NCI-H1436 (cell line): ENCODE measurements at regions not wholly inside any gene's neighbourhood (a gene's known extent, or its start where the extent isn't known, plus 50 kb on each side); places are given as distances from the start of the nearest gene placed in this dataset.

Experiments used
- DNase-seq: peaks from one replicate; lab custom pipeline; 2025; lab: John Stamatoyannopoulos, UW

DNA sequence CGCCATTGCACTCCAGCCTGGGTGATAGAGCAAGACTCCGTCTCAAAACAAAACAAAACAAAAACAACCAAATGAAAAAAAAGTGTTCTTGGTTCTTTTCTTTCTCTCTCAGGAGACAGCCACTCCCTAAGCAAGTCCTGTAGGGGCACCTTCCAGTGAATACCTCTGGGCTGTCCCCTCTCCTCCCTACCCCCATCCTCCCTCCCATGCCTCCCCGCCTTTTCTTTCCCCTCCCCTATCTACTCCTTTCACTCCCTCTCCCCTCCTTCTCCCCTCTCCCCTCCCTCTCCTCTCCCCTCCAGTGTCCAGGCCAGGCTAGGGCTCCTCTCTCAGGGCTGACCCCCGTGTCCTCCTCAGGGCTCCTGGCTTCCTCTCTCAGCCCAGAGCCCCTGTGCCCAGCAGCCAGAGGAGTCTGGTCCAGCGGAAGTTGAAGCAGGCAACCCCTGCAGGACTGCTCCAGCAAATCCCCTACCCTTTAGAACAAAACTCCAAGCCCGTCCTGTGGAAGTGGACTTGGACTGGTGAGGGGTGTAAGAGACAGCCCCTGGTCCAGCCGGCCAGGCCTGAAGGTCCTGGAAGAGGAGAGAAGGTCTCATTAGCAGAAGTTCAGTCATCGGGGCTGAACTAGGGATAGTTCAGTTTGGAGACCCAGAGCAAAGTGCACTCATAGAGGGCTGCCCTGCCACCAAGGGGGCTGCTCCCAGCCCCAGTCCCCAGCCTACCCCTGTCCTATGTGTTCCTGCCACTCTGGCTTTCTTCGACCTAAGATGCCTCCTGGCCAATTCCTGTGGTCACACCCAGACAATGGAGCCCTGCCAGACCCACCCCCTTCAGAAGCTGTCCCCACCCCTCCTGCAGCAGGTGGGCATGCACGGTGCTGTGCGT is 79.8 kb upstream of the IQSEC1 start:
- no peak for DNase-seq

DNA sequence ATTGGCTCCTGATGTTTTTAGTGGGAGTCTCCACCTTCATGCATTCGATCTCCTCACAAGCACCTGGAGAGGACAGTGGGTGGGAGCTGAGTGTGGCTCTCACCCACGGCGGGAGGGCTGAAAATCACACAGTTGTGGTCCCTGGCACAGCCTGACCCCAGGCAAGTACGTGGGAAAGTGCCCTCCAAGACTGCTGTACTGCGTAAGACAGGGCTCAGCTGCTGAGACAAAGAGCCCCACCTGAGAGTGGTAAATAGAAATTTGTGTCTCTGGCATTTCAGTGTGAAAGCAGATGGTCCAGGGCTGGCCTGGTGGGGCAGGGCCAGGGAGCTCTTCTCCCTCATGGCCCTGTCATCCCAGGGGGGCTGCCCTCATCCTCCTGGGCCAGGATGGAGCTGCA is 77.4 kb upstream of the IQSEC1 start:
- no peak for DNase-seq

DNA sequence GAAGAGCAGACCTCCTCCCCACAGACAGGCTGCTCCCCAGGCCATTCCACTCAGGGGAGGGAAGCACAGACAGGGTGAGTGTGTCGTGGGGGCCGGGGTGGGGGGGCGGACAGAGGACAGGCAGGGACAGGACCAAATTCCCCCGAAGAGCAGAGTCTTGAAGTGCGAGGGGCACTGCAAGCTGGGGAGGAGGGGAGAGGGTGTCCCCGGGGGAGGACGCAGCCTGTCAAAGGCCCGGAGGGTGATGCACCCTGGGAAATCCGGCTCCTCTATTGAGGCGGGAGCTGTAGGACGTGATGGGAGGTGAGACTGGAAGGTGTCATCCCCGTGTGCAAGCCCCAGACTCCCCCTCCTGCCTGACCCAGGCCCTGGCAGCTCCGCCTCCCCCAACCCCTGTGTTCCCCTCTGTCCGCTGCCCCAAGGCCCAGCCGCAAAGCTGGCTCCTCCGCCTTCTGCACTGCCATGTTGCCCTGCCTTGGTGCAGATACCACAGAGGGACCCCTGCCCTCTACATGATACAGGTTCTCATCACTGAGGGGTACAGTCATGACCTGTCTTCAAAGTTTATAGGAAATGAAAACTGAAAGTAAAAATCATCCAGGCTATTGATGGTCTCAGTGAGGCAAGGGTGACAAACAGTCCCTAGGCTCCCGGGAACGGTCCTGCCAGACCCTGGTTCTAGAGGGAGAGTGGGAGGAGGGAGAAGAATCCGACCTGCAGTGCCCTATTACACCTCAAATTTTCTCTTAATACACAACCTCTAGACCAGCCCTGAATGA is 76.3 kb upstream of the IQSEC1 start:
- no peak for DNase-seq

DNA sequence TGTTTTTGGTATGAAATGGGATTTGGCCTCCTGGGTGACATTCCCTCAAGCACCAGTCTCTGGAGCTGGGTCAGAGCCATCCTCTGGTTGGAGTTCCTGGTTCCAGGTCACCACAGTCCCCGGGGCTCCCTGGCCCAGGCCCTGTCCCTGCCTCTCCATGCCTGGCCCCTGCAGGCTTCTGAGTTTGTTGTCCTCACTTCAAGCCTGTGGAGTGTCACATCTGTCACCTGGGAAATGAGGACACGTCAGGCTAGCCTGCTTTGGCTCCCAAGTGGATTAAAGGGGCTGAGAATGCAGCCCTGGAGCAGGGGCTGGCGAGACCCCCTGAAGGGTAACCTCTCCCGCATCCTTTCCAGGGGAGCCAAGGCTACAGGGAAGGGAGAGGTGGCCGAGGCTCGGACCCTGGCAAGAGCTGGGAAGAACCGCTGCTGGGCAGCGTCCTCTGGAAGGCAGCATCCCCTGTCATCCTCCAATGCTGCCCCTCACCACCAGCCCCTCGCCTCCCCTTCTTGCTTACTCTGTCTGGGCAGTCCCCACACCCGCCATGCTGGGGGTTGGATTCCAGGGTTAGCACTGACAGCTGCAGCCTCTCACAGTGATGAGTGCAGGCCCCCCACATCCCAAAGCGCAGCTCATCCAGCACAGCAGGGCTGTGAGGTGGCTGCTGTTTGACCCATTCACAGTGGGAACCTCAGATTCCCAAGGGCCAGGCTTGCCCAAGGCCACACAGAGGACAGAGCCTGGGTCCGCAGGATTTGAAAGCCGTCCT is 75.5 kb upstream of the IQSEC1 start:
- no peak for DNase-seq

DNA sequence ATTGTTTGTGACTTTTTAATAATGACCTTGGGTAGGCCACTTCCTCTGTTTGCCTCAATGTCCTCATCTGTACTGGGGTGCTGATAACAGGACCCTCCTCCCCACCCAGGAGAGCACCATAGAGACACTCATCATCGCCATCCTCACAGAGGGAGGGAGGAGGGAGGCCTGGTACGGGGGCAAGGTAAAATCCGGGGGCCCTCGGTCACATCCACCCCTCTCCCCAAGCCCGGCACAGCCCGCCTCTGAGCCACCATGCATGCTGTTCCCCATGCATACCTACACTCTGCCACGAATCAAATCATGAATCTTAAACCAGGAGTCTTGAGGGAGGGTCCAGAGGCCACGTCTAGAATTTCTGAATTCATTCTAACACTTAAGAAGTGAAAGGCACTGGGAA is 74.9 kb upstream of the IQSEC1 start:
- DNase-seq, result no peak

DNA sequence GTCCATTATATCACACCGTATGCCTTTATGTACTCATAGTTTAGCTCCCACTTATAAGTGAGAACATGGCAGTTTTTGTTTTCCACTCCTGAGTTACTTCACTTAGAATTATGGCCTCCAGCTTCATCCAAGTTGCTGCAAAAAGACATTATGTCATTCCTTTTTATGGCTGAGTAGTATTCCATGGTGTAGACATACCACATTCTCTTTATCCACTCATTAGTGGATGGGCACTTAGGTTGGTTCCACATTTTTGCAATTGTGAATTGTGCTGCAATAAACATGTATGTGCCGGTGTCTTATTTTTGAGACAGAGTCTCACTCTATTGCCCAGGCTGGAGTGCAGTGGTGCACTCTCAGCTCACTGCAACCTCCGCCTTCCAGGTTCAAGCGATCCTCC is 74.1 kb upstream of the IQSEC1 start:
- no peak for DNase-seq

DNA sequence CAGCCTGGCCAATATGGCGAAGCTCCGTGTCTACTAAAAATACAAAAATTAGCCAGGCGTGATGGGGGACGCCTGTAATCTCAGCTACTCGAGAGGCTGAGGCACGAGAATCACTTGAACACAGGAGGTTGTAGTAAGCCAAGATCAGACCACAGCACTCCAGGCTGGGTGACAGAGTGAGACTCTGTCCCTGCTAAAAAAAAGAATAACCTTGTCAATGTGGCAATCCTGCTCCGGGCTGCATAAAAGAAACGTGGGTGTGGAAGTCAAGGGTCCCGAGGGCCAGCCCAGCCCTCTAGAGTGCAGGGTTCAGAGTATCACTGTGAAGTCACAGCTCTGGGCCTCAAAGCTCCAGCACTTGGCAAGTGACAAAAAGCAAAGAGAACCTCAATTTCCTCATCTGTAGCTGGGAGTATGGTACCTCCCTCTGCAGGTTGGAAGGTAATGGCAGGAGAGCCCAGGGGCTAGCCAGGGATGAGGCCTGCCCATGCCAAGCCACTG is 73.5 kb upstream of the IQSEC1 start:
- DNase-seq, result no peak

DNA sequence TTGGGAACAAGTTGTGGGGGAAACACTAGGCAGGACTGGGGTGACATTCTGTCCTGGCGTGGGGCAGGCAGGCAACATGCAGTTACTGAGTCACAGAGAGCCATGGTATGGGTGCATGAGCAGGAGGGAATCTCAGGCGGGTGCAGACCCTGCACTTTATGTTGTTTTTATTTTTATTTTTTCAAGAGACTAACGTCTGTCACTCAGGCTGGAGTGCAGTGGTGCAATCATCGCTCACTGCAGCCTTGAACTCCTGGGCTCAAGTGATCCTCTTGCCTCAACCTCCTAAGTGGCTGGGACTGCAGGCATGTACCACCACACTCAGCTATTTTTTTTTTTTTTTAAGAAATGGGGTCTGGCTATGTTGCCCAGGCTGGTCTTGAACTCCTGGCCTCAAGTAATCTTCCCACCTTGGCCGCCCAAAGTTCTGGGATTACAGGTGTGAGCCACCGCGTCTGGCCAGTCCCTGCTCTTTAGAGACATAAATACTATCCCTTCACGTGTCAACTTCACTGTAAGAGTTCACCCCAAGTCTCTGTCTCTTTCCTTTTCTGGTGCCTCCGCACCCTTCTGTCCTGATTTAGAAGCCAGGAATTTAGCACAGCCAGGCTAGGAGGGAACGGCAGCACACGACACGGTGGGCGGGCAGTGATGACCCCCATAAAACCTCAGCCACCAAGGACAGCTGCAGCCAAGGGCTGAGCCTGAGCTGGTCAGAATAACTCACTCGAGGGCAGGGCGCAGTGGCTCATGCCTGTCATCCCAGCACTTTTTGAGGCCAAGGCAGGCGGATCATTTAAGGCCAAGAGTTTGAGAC is 72.8 kb upstream of the IQSEC1 start:
- DNase-seq, result no peak

DNA sequence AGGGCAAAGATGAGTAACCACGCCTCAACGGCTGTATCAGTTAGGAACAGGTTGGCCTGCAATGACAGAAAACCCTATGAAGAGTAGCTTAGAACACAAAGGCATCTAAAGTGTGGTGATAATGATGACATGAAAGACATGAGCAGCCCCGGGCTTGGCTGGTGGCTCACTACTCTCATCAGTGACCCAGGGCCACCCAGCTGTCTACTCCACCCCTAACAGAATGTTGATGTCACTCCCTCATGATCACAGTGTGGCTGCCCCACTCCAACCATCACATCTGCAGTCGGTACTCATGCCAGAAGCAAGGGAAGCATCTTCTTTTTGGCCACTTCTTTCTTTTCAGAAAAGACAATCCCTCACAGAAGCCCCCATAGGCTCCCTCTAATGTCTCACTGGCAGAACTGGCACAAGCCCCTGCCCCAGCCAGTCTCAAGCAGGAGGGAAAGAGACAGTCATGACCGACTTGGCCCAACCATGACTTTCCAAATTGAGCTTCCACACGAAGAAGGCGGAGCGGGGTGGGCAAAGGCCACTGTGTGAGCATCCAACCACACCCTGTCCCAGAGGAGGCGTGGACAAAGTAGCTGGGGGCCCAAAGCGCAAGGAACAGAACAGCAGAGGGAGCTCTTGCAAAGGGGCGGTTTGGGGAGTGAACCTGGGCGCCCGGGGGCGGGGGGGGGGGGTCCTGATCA is 72.0 kb upstream of the IQSEC1 start:
- no peak for DNase-seq

DNA sequence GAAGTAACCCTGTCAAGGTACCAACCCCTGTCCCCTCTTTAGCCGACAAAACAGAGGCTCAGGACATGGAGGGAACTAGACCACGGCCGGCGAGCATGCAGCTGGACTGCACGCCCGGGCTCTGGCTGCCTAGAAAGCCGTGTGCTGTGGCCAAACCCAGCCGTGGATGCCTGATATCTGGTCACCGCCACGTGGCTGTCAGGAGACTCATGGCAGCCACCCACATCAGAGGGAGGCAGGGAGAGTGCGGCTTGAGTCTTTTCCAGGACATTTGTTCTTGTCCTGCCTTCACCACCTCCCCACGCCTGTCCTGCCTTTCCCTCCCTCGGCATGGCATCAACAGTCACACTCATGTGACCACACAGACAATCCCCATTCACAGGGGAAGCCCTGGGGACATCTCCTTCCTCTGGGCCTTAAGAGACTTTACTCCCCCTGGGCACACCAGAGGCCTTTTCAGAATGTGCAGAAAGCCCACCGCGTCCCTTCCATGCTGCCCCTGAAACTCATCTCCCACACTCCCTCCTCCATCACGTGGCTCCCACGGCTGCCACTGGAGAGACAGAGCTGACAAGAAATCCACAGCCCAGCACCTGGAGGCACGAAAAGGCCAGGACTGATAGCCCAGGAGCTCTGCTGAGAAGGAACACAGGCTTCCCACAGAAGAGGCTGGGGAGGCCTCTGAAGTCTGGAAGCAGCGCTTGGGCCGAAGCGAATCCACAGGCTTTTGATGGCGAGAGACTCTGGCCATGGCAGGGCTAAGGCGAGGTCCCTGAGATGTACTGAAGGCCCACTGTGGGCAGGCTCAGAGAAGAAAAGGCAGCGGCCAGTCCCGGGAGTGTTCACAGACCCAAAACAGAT is 71.2 kb upstream of the IQSEC1 start:
- no peak for DNase-seq

DNA sequence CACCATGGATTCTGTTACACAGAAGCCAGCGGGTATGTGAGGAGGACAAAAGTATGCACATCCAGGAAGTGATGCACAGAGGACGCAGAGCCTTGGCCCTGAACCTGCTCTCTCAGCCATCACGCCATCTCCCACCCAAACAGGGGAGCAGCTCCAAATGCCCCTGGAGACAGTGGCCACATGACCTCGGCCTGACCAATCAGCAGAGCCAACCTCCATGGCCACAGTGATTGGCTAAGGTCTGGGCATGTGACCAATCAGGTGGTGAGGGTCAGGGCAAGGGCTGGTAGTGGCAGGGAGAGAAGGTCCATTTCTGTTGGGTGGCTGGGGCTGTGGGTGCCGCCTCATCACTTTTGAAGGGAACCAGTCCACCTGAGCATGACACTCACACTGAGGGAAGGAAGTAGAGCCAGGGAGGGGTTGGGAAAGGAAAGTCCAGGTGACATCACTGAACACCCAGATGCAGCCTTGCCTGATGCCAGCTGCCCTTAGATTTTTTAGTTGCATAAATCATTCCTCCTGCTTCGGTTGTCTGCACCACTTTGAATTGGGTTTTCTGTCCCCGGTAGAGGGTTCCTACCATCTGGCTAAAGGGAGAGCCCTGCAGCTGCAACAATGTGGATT is 70.3 kb upstream of the IQSEC1 start:
- no peak for DNase-seq

DNA sequence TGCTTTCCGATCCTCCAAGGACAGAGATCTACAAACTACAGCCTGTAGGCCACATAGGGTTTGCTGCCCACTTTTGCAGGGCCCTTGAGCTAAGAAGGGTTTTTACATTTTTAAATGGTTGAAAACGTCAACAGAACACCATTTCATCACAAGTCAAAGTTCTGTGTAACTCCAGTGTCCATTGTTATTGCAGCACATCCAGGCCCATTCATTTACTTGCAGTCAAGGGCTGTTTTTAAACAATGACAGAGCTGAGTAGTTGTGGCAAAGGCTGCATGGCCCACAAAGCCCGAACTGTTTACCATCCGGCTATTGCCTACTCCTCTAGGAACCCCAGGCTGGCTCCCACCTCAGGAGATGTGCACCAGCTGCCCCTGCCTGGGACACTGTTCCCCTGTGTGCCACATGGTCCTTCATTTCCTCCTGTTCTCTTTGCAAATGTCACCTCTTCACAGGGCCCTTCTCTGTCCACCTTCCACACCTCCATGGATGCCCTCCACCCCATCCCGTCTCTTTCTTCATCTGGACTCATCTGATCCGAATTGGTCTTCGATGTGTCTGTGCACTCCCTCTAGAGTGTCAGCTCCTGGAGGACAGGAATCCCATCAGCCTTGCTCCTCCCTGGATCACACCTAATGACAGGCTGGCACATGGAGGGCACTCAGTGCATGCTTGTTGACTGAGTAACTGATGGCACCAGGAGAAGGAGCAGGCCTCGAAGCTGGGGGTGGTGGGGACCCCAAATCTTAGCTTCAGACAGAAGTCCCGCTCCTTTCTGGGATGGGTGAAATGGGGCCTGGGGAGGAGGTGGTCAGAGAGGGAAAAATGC is 69.5 kb upstream of the IQSEC1 start:
- DNase-seq, result no peak

DNA sequence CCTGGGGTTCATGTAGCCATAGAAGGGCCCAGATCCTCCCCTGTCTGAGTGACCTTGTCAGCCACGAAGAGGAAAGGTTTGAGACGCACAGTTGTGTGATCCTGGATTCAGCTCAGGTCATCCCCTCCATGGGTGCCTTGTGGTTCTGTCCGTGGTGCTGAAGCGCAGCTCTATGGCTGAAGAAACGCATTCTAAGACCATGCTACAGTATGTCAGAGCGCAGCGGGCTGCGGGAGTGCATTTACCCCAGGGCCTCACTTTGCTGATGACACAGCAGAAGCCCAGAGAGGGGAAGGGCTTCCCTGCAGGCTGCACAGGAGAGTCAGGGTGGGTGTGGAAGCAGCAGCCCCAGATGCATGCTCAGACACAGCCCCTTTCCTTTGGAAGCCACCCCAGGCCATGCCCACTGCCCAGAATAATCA is 68.8 kb upstream of the IQSEC1 start:
- no peak for DNase-seq

DNA sequence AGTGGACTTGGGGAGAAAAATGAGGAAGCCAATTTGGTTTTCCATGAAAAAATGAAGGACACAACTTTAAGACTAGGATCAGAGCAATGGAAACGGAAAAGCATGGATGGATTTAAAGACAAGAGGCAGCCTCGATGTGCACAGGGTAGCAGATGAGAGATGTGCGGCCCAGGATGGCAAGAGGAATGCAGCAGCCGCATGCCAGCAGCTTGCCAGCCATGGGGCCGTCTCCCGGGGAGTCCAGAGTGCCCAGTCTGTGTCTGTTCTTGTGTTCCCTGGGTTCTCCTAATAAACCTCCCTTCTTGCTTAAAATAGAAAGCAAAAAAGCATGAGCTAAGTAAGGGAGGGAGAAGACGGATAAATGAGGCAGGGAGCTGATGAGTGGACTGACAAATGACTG is 68.0 kb upstream of the IQSEC1 start:
- DNase-seq, result no peak

DNA sequence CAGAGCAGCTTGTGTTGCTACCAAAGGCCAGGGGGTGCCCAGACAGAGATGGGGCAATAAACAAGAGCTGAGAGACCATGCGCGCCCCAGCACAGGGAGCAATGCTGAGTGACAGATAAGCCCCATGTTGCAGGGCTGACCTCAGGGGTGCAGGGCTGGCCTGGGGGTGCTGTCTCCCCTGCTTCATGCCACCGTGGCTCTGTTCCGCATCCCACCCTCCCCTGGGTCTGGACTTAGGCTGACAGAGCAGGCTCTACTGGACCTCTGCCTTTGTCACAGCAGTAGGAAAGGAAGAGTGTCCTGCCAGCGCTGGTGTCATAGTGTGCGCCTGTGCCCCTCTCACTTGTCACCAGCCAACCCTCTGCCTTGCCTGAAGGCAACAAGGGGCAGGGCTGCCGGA is 67.4 kb upstream of the IQSEC1 start:
- DNase-seq, result no peak

DNA sequence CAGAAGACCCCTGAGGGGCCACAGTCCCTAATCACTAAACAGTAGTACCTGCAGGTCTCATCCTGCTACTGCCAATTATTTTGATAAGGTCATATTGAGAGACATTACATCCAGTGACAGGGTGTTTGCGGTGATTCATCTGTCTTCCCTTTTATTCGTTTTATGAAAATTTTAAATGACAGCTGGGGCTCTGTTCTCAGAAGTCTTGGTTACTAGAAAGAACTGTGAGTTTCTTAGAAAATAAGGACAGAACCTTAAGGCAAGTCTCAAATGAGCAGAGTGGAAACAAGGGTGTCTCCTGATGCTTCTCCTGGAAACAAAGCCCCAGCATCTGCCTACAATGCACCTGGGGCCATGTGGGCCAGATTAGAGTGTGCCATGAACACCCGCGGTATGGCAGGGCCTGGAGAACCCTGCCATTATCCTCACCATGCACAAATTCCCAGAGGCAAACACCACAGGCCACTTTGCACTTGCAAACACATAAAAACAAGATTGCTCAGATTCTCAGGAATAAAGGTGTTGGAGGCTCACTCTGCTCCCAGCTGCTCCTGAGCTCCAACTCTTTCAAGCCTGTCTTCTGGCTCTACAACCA is 66.3 kb upstream of the IQSEC1 start:
- no peak for DNase-seq

DNA sequence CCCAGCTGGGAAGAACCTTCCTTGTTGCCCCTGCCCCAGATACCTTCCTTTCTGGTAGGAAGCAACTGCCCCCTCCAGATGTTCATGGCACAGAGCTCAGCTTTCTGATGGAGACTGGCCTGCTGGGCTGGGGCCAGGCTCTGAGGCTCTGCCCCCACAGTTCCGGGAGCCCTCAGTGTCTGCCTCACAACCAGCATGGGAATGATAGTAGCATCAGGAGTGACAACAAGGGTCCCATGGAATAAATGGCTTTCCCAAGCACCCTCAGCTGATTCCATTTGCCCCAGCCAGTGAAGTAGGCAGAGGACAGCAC is 65.6 kb upstream of the IQSEC1 start:
- no peak for DNase-seq
